H9 (cell line): ENCODE measurements at regions not wholly inside any gene's neighbourhood (a gene's known extent, or its start where the extent isn't known, plus 50 kb on each side); places are given as distances from the start of the nearest gene placed in this dataset.

ENCODE experiments used
- DNase-seq: peaks from one replicate; pipeline ENCODE4 v3.0.0-alpha.2; 2017
- H2AFZ ChIP-seq: one replicate; pipeline ENCODE4 v1.6.1; 2013; ENCODE audit warnings: mild to moderate bottlenecking, low read length, control low read depth, moderate library complexity
- H2AK5ac ChIP-seq: 2 replicates; pipeline ENCODE4 v1.6.1; 2013; ENCODE audit warnings: low read length, control low read depth, mixed read lengths; ENCODE audit not compliant: insufficient read length
- H2BK120ac ChIP-seq: one replicate; pipeline ENCODE4 v1.6.1; 2013; ENCODE audit warnings: low read depth, mild to moderate bottlenecking, low read length, control low read depth, inconsistent platforms; ENCODE audit not compliant: poor library complexity, severe bottlenecking
- H2BK12ac ChIP-seq: 2 replicates; pipeline ENCODE4 v1.6.1; 2013; ENCODE audit warnings: low read length, control low read depth, mixed read lengths, low read depth; ENCODE audit not compliant: insufficient read length
- H2BK15ac ChIP-seq: 2 replicates; pipeline ENCODE4 v1.6.1; 2013; ENCODE audit warnings: low read depth, low read length, control low read depth
- H2BK20ac ChIP-seq: one replicate; pipeline ENCODE4 v1.6.1; 2013; ENCODE audit warnings: low read depth, mild to moderate bottlenecking, low read length, control low read depth, inconsistent platforms; ENCODE audit not compliant: poor library complexity, severe bottlenecking
- H2BK5ac ChIP-seq: 2 replicates; pipeline ENCODE4 v1.6.1; 2013; ENCODE audit warnings: low read length, control low read depth, mixed read lengths; ENCODE audit not compliant: insufficient read length
- H3K14ac ChIP-seq: 2 replicates; pipeline ENCODE4 v1.6.1; 2013; ENCODE audit warnings: low read length, control low read depth; ENCODE audit not compliant: insufficient read depth
- H3K18ac ChIP-seq: 2 replicates; pipeline ENCODE4 v1.6.1; 2013; ENCODE audit warnings: low read depth, mild to moderate bottlenecking, mixed read lengths, low read length, control low read depth; ENCODE audit not compliant: insufficient read length
- H3K23ac ChIP-seq: 2 replicates; pipeline ENCODE4 v1.6.1; 2013; ENCODE audit warnings: low read length, control low read depth, mixed read lengths, low read depth; ENCODE audit not compliant: insufficient read length
- H3K23me2 ChIP-seq: 2 replicates; pipeline ENCODE4 v1.6.1; 2013; ENCODE audit warnings: low read depth, mild to moderate bottlenecking, mixed read lengths, low read length, control low read depth; ENCODE audit not compliant: insufficient read length, poor library complexity, severe bottlenecking
- H3K27ac ChIP-seq: 2 replicates; pipeline ENCODE4 v1.5.1; 2013; ENCODE audit warnings: low read length, control low read depth, mixed read lengths, low read depth; ENCODE audit not compliant: insufficient read length
- H3K27me3 ChIP-seq: 2 replicates; pipeline ENCODE4 v1.6.1; 2013; ENCODE audit warnings: low read length, control low read depth, inconsistent platforms; ENCODE audit not compliant: insufficient read depth
- H3K4ac ChIP-seq: 2 replicates; pipeline ENCODE4 v1.6.1; 2013; ENCODE audit warnings: low read depth, mild to moderate bottlenecking, control low read depth, inconsistent platforms, low read length, moderate library complexity
- H3K4me1 ChIP-seq: 2 replicates; pipeline ENCODE4 v1.6.1; 2013; ENCODE audit warnings: low read length, control low read depth, inconsistent platforms; ENCODE audit not compliant: insufficient read depth
- H3K4me2 ChIP-seq: 2 replicates; pipeline ENCODE4 v1.6.1; 2013; ENCODE audit warnings: low read length, control low read depth, mixed read lengths; ENCODE audit not compliant: insufficient read length, insufficient read depth
- H3K56ac ChIP-seq: 2 replicates; pipeline ENCODE4 v1.6.1; 2013; ENCODE audit warnings: low read depth, mild to moderate bottlenecking, mixed read lengths, low read length, control low read depth; ENCODE audit not compliant: insufficient read length
- H3K79me1 ChIP-seq: 2 replicates; pipeline ENCODE4 v1.6.1; 2013; ENCODE audit warnings: low read depth, mild to moderate bottlenecking, moderate library complexity, low read length, control low read depth, inconsistent platforms; ENCODE audit not compliant: insufficient read depth, poor library complexity, severe bottlenecking
- H3K79me2 ChIP-seq: 2 replicates; pipeline ENCODE4 v1.6.1; 2013; ENCODE audit warnings: low read length, control low read depth, inconsistent platforms; ENCODE audit not compliant: insufficient read depth
- H3K9ac ChIP-seq: 2 replicates; pipeline ENCODE4 v1.6.1; 2013; ENCODE audit warnings: low read length, control low read depth, mixed read lengths; ENCODE audit not compliant: insufficient read length; ENCODE audit errors: extremely low read depth
- H3K9me3 ChIP-seq: one replicate; pipeline ENCODE4 v1.6.1; 2013; ENCODE audit warnings: low read depth, low read length, inconsistent platforms; ENCODE audit not compliant: control insufficient read depth
- H3T11ph ChIP-seq: one replicate; pipeline ENCODE4 v1.6.1; 2013; ENCODE audit warnings: mild to moderate bottlenecking, low read length, control low read depth, inconsistent platforms
- H4K20me1 ChIP-seq: one replicate; pipeline ENCODE4 v1.6.1; 2013; ENCODE audit not compliant: control insufficient read depth, insufficient read length, insufficient read depth
- H4K5ac ChIP-seq: 2 replicates; pipeline ENCODE4 v1.6.1; 2013; ENCODE audit warnings: low read depth, mild to moderate bottlenecking, mixed read lengths, low read length, control low read depth; ENCODE audit not compliant: insufficient read length
- H4K8ac ChIP-seq: replicated peaks from 2 replicates; pipeline ENCODE4 v1.6.1; 2013; ENCODE audit warnings: low read length, control low read depth, mixed read lengths, low read depth; ENCODE audit not compliant: insufficient read length
- H4K91ac ChIP-seq: 2 replicates; pipeline ENCODE4 v1.6.1; 2013; ENCODE audit warnings: low read depth, mild to moderate bottlenecking, moderate library complexity, mixed read lengths, low read length, control low read depth; ENCODE audit not compliant: insufficient read length
- H3K27ac Mint-ChIP-seq, 3 experiments: 2 replicates in 2 of 3; 3 replicates in 1 of 3; pipeline ENCODE4 v1.8.0; 2020 to 2021; ENCODE audit warnings: mixed read lengths in 3 of 3, mild to moderate bottlenecking in 1 of 3, moderate library complexity in 1 of 3
- H3K27me3 Mint-ChIP-seq: 2 replicates; pipeline ENCODE4 v1.8.0; 2021; ENCODE audit warnings: low read depth, mild to moderate bottlenecking, moderate library complexity, mixed read lengths
- H3K36me3 Mint-ChIP-seq, 3 experiments: 2 replicates in 2 of 3; 3 replicates in 1 of 3; pipeline ENCODE4 v1.8.0; 2020 to 2021; ENCODE audit warnings: low read depth in 3 of 3, mixed read lengths in 3 of 3; ENCODE audit not compliant: insufficient read depth in 1 of 3
- H3K4me1 Mint-ChIP-seq, 2 experiments: 2 replicates each; pipeline ENCODE4 v1.8.0; 2020; ENCODE audit warnings: mixed read lengths in 2 of 2
- H3K4me3 Mint-ChIP-seq, 2 experiments: 2 replicates in 1 of 2; 3 replicates in 1 of 2; pipeline ENCODE4 v1.8.0; 2020 to 2021; ENCODE audit warnings: mild to moderate bottlenecking in 2 of 2, mixed read lengths in 2 of 2, moderate library complexity in 1 of 2
- H3K9me3 Mint-ChIP-seq, 2 experiments: 2 replicates in 1 of 2; 3 replicates in 1 of 2; pipeline ENCODE4 v1.8.0; 2020; ENCODE audit warnings: mild to moderate bottlenecking in 2 of 2, mixed read lengths in 2 of 2, moderate library complexity in 1 of 2
- CTCF ChIP-seq: fragments of 200-600 bp; sonication (generic); conservative IDR thresholded peaks from 3 replicates; pipeline ENCODE4 v1.8.0; 2021; ENCODE audit warnings: antibody characterized with exemption, mild to moderate bottlenecking
- WGBS: extraction: QIAGEN DNeasy Blood & Tissue Kit; methylation state at CpG from one replicate; pipeline ENCODE4 v1.1.7; 2013; ENCODE audit warnings: missing lambda C conversion rate, low lambda C conversion rate, mixed read lengths; ENCODE audit not compliant: insufficient read length; ENCODE audit errors: extremely low coverage; 5-methylcytosine and 5-hydroxymethylcytosine counted together

GRCh38 chr7:25821225-25821624 is 330.8 kb upstream of the NFE2L3 start:
- H3K14ac ChIP-seq: no peak overlapping the region
- Mint-ChIP-seq H3K27ac (no peak overlapping the region), H3K27me3 (peaks cover 1% of the 10 kb centered on the region; the same call in 1 of the 2 replicates), H3K9me3 (no peaks in the 10 kb centered on the region; a peak in 1 of 5 replicates), H3K4me3 (no peak overlapping the region), H3K4me1 (peaks cover 15 to 22% of the 10 kb centered on the region in 2 experiments), H3K36me3 (no peaks in the 10 kb centered on the region)
- H3K18ac ChIP-seq: no peak overlapping the region
- H3K27ac ChIP-seq: no peak overlapping the region
- H4K8ac ChIP-seq: no peak overlapping the region
- H2BK120ac ChIP-seq: no peak overlapping the region
- H3K79me1 ChIP-seq: no peaks in the 10 kb centered on the region
- no peak overlapping the region for H3K56ac ChIP-seq
- H3T11ph ChIP-seq: no peak overlapping the region
- no peak for TF ChIP-seq CTCF
- no peak overlapping the region for H4K91ac ChIP-seq
- WGBS: no CpG with 5 or more reads among the region's 3 CpGs
- no peaks in the 10 kb centered on the region for H3K23me2 ChIP-seq
- H2BK15ac ChIP-seq: no peak overlapping the region
- no peaks in the 10 kb centered on the region for H3K27me3 ChIP-seq
- no peak overlapping the region for H3K4ac ChIP-seq
- no peak overlapping the region for H3K9ac ChIP-seq
- H2BK12ac ChIP-seq: no peak overlapping the region
- H4K20me1 ChIP-seq: no peaks in the 10 kb centered on the region
- H2AFZ ChIP-seq: no peak overlapping the region
- no peaks in the 10 kb centered on the region for H3K79me2 ChIP-seq
- no peak overlapping the region for H2AK5ac ChIP-seq
- no peak overlapping the region for H4K5ac ChIP-seq
- H2BK20ac ChIP-seq: no peak overlapping the region
- H3K4me1 ChIP-seq: peaks cover 2% of the 10 kb centered on the region; the same call in 1 of the 2 replicates
- no peak overlapping the region for H3K23ac ChIP-seq
- no peak overlapping the region for H3K4me2 ChIP-seq
- no peaks in the 10 kb centered on the region for H3K9me3 ChIP-seq
- no peak overlapping the region for H2BK5ac ChIP-seq
- DNase-seq: no peak
